Heart left ventricle (tissue), 13 donors: ENCODE measurements at regions not wholly inside any gene's neighbourhood (a gene's known extent, or its start where the extent isn't known, plus 50 kb on each side); places are given as distances from the start of the nearest gene placed in this dataset.

Experiments
- CTCF ChIP-seq, 12 donors: fragments of 200-600 bp; sonication (generic) in 4 of 12; IDR thresholded peaks; one replicate each; pipeline versions ENCODE4 v1.5.0 to v1.8.0; 2018 to 2022; ENCODE audit warnings: antibody characterized with exemption in 12 of 12, mild to moderate bottlenecking in 5 of 12
- POLR2A ChIP-seq, 2 donors: fragments of 450-650 bp; IDR thresholded peaks; one replicate each; pipeline ENCODE4 v1.6.1; 2017; ENCODE audit warnings: antibody characterized with exemption in 2 of 2, mild to moderate bottlenecking in 2 of 2, moderate library complexity in 2 of 2
- donor health status: ischemic (EF 13 %, LVEDD 7.1; RV severe dilation, severe dysfunction).
- donor health status: DM: no; HTN: yes; CAD: no.
- donor health status: DM: no; HTN: no; CAD: no.
- donor health status: ischemic (EF 25% LVEDD 6.9; RV normal size, moderate dysfunction).
- donor health status: ischemic (EF 25% LVEDD 5.7; RV mildly dilated, moderate dysfunction).
- donor health status: ischemic (EF 35%, LVEDD 5.7; RV mildly dilated, moderate dysfunction).
- donor health status: nonischemic (EF 11% LVEDD 7.7; RV severe dilation, severe dysfunction).
- donor health status: DM: yes; HTN: yes; CAD: no.
- donor health status: PGD.
- donor health status: ischemic (EF 29% LVEDD 5.4; RV normal size, mild dysfunction).
- donor health status: nonischemic (EF 23%, LVEDD 6.1; RV moderate dilation, normal function).

DNA sequence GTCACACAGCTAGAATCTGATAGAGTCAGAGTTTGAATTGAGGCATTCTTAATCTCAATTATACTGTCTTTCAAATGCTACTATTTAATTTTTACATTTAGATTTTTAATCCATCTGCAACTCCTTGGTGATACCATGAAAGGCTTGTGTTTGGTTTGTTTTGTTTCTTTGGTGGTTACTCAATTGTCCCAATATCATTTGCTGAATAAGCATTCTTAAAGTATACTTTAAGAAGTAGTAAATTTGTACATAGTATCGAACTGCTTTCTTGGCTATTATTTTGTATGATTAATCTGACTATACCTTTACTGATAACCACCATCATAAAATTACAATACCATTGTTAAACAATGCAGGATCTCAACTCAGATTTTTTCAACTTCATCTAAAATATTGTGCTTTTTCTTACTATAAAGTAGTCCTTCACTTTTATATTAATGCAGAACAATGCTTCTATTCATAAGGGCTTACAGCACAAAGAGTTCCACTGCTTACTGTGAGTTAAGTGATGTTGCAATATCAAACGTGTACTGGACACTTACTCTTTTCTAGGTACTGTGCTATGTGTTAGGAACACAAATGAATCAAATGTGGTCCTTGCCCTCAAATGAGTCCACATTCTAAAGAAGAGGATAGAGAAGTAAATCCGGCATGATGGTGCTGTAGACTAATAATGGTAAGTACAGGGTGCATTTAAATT lies 111.2 kb upstream of the GRIA3 start:
- TF ChIP-seq CTCF (IDR thresholded peaks at IDR 0.05) (no peak), POLR2A (IDR thresholded peaks at IDR 0.05) (no peak)
